T-helper 2 cell treated with Interferon-gamma antibody and Interleukin-4, amounts not matched to agents 100 ng/mL and 5 ng/mL, for 36 hours (primary cell): ENCODE measurements at regions not wholly inside any gene's neighbourhood (a gene's known extent, or its start where the extent isn't known, plus 50 kb on each side); places are given as distances from the start of the nearest gene placed in this dataset.
"Not testable (repeated sequence)": the region's sequence is repeated elsewhere in the genome, so short reads cannot be mapped to it uniquely, and the experiment has no call there.

Experiments
- intact Hi-C: fragments of 100-400 bp; cut with micrococcal nuclease; formaldehyde crosslinking; loops from one replicate; pipeline ENCODE4 v1.15.1; 2023

GRCh38 chr14:46147452-46147851, 504.1 kb downstream of the RPL10L start:
- intact Hi-C loops = no loop called here

GRCh38 chr14:46147024-46147423, 504.6 kb downstream of the RPL10L start:
- intact Hi-C loops = no loop called here

GRCh38 chr14:46140445-46140844, 511.1 kb downstream of the RPL10L start:
- intact Hi-C loops = no loop called here

- intact Hi-C loops = no loop called here
Measured at GRCh38 chr14:46139649-46140048, 511.9 kb downstream of the RPL10L start.

- intact Hi-C loops = no loop called here
Measured at GRCh38 chr14:46137786-46138185, 513.8 kb downstream of the RPL10L start.

- intact Hi-C loops = no loop called here
Measured at GRCh38 chr14:46136456-46136855, 515.1 kb downstream of the RPL10L start.

GRCh38 chr14:46108228-46108627, 543.4 kb downstream of the RPL10L start:
- intact Hi-C loops = no loop called here

GRCh38 chr14:46100901-46101300, 550.7 kb downstream of the RPL10L start:
- intact Hi-C loops = not testable (repeated sequence)

- intact Hi-C loops = no loop called here
Measured at GRCh38 chr14:46091819-46092218, 559.8 kb downstream of the RPL10L start.

- intact Hi-C loops = no loop called here
Measured at GRCh38 chr14:46087604-46088003, 564.0 kb downstream of the RPL10L start.

- intact Hi-C loops = no loop called here
Measured at GRCh38 chr14:46074061-46074460, 577.5 kb downstream of the RPL10L start.

- intact Hi-C loops = no loop called here
Measured at GRCh38 chr14:46063872-46064271, 587.7 kb downstream of the RPL10L start.

GRCh38 chr14:46058964-46059563, 592.5 kb downstream of the RPL10L start:
- intact Hi-C loops = no loop called here

- intact Hi-C loops = no loop called here
Measured at GRCh38 chr14:46057799-46058198, 593.8 kb downstream of the RPL10L start.

- intact Hi-C loops = no loop called here
Measured at GRCh38 chr14:46054526-46054925, 597.1 kb downstream of the RPL10L start.

- intact Hi-C loops = no loop called here
Measured at GRCh38 chr14:46053221-46053620, 598.4 kb downstream of the RPL10L start.

GRCh38 chr14:46051796-46052195, 599.8 kb downstream of the RPL10L start:
- intact Hi-C loops = no loop called here

GRCh38 chr14:46048127-46048526, 603.5 kb downstream of the RPL10L start:
- intact Hi-C loops = no loop called here

- intact Hi-C loops = no loop called here
Measured at GRCh38 chr14:46036099-46036498, 615.5 kb downstream of the RPL10L start.

GRCh38 chr14:46034305-46034704, 617.3 kb downstream of the RPL10L start:
- intact Hi-C loops = no loop called here

- intact Hi-C loops = no loop called here
Measured at GRCh38 chr14:46018846-46019420, 632.6 kb downstream of the RPL10L start.

- intact Hi-C loops = no loop called here
Measured at GRCh38 chr14:46008348-46008747, 643.2 kb downstream of the RPL10L start.

- intact Hi-C loops = no loop called here
Measured at GRCh38 chr14:45998554-45998953, 653.0 kb downstream of the RPL10L start.
